ENCODE measurements at regions not wholly inside any gene's neighbourhood (a gene's known extent, or its start where the extent isn't known, plus 50 kb on each side); places are given as distances from the start of the nearest gene placed in this dataset.

DNA sequence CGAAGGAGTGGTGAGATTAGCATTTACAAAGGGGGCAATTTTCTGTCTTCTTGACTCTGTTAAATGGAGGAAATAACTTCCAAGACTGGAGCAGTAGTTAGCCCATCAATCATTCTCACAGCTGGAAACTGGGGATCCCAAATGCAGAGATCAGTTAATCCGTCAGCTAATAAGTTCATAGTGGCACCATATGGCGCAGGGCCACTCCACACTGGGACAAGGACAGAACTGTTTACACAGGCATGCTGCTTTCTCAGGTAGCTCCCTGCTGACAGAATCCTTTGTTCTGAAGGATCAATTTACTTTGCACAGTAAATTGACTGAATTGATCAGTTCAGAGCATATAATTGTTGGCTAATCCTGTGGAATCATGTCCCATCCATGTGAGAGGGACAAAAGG lies 395.7 kb downstream of the TMEM161B start:
- no peak for DNase-seq (ENCODE audit: low spot score)

DNA sequence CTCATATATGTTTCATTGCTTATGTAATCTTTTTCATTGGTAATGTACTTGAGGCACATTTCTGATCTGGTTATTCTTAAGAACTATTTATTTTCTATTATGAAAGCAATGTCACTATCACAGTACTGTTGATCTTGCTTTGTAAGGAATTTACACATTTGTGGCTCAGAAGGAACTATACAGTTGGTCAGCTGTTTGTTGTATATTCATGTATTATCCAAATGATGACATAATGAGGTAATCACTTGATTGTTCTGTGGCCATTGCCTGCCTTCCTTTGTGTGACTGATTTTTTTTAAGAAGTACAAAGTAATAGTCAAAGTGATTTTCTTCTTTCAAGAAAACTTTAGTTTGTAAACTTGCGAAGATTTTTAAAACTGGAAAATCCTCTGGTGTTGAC lies 399.9 kb downstream of the TMEM161B start:
- no peak for DNase-seq (ENCODE audit: low spot score)

DNA sequence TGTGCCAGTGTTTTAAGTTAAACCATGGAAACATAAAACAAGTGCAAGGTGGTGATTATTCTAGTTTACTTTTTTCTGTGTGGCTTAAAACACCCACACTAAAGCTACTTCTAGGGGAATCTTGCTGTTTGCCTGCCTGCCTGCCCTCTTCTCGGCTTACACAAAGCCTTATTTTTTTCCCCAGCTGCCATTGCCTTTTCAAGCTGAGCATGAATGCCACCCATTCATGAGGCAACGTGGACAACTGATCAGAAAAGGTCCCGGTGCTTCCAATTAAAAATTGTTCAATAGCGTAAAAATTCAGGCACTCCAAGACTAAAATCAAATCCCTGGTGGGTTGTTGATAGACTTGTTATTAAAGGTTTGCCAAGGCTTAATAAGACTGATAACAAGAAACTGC lies 401.4 kb downstream of the TMEM161B start:
- DNase-seq (ENCODE audit: low spot score): no peak

DNA sequence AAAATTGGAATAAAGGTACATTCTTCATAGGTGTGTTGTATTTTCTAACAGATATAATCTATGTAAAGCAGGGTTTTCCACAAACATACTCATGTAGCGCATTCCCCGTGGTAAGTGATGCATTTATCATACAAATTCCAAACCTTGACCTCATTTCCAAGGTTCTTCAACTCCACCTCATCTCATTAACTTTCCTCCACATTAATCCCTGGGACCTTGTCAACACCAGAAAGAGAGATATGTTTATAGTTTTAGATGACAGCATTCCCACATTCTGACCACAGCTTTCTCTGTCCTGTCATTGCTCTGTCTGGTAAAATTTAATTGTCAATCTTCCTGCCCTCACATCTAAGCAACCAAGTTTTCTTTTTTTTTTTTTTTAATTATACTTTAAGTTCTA lies 415.1 kb downstream of the TMEM161B start:
- no peak for DNase-seq (ENCODE audit: low spot score)

DNA sequence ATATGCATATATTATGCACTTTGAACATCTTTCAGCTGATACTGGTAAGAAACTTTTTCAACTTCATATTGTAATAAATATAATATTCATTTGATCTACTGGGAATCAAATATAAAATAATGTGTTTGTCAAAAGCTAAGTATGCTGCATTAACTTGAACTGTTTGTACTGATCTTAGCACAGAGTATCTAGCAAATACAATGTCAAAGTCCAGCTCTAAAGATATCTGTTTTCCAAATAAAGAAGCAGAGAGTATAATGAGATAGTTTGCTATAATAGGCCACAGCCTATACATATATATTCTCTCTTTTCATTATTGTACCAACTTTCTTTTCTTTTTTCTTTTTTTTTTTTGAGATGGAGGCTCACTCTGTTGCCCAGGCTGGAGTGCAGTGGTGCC lies 417.0 kb downstream of the TMEM161B start:
- DNase-seq (ENCODE audit: low spot score): no peak

DNA sequence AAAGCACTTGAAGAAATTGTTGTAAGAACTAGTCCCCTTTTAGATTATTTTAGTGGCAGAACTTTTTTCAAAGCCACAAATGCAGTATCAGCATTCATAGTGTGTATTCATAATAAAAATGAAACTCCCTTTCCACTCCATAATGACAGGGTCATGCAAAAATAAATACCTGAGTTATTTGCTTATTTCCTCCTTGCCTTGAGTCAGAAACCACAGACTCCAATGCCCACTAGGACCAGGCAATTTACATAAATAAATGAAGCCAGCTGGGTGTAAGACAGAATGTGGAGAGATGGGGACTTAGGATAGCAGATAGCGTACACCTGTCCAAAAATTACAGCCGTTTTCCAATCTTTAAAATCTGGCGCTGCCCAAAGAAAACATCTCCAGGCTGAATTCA lies 417.8 kb downstream of the TMEM161B start:
- DNase-seq (ENCODE audit: low spot score): no peak

DNA sequence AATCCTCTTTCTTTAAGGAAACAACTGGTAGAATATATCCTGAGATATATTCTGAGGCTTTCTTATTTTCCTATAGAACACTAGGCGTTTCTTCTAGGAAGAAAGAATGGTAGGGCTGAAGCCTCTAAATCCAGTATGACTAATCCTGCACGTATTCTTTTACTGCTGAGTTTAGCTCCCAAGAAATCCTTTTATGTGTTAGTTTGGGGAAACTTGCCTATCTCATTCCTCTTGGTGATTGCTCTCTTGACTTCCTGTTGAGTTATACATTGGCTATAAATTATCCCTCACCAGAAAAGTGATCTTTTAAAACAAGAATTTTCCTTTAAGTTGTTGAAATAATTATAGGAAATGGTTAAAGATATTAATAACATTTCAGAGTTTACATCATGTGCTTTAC lies 422.9 kb downstream of the TMEM161B start:
- no peak for DNase-seq (ENCODE audit: low spot score)

DNA sequence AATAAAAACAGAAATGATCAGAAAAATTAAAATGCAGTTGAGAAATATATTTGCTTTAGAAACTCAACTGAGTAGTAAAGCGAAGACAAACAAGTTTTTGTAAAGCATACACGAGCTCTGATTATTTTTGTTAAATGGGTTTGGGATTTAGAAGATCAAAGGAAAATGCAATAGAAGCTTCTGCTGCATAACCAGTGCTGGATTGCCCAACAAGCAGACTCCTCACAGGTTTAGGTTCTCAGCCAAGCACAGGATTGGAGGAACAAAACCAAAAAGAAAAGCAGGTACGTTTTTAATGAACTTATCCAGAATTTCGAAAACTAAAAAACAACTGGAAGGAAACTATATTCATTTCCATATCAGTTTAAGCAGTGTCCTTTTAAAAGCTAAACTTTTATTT lies 423.8 kb downstream of the TMEM161B start:
- no peak for DNase-seq (ENCODE audit: low spot score)

DNA sequence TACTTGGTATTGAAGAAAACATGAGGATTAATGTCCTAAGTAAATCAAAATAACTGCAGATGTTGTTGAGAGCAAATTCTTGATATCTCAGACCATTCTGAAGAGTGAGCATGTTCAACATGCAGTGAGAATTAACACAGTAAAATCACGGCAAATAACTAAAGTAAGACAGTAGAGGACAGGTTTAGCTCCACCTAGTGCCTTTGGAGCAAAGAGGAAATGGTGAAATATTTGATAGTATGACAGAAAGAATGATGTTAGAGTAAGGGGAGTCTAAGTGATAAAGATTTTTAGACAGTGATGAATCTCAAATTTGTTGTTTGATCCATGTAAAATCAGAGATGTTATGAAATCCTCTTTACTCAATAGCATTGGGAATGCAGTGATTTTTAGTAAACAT lies 424.2 kb downstream of the TMEM161B start:
- no peak for DNase-seq (ENCODE audit: low spot score)

DNA sequence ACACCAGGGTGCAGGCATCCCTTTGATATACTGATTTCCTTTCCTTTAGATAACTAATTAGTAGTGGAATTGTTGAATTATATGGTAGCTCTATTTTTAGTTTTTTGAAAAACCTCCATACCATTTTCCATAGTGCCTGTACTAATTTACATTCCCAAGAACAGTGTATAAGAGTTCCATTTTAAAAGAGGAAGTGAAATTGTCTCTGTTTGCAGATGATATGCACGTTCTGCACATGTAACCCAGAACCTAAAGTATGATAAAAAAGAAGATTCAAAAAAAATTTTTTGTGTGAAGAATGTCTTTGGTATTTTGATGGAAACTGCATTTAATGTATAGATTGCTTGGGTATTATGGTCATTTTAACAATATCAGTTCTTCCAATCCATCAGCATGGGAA lies 424.0 kb upstream of the CCNH start:
- DNase-seq (ENCODE audit: low spot score): no peak

DNA sequence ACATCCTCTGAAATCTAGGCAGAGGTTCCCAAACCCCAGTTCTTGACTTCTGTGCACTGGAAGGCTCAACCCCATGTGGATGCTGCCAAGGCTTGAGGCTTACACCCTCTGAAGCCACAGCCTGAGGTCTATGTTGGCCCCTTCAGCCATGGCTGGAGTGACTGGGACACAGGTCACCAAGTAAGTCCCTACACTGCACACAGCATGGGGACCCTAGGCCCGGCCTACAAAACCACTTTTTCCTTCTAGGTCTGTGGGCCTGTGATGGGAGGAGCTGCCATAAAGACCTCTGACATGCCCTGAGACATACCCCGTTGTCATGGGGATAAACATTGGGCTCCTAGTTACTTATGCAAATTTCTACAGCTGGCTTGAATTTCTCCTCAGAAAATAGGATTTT lies 418.8 kb upstream of the CCNH start:
- no peak for DNase-seq (ENCODE audit: low spot score)

DNA sequence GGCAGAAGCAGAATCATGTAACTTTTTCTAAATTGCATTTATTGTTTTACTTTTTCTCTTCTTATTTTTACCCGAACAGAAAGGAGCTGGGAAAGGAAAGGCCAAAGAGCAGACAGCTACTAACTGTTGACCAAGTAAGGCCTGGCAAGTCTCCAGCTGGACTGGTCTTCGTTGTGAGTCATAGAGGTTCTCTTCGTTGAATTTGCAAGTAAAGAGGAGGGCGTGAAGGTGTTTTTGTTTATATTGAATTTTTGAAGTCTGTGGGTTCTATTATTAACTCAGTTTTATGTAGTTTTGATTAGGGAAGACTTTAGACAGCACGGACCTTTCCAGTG lies 416.5 kb upstream of the CCNH start:
- DNase-seq (ENCODE audit: low spot score): no peak

DNA sequence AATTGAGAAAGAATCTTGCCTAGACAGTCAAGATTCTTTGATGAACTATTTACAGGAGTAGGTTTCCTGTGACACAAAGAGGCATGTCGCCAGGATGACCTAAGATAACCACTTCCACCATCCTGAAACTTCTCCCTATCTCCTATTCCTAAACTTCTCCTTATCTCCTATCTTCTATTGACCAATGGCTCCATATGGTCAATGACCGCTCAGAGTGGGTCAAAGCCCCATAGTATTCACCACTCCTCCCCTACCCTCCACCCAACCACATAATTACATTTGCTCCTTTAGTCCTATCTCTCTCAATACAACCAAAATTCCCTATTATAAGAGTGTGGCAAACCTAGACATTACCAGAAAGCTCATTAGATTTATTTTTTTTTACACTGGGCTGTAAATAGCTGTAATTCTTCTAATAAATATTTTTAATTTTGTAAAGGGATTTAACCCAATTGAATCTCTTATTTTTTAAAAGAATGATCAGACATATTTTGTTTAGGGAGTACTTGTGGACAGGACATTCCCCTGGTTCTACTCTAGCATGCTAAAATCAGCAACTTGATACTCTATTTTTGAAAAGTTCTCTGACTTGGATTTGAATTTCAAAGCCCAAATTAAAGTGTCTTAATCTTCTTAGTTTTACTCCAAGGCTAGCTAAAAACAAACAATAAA lies 416.0 kb upstream of the CCNH start:
- DNase-seq (ENCODE audit: low spot score): no peak

DNA sequence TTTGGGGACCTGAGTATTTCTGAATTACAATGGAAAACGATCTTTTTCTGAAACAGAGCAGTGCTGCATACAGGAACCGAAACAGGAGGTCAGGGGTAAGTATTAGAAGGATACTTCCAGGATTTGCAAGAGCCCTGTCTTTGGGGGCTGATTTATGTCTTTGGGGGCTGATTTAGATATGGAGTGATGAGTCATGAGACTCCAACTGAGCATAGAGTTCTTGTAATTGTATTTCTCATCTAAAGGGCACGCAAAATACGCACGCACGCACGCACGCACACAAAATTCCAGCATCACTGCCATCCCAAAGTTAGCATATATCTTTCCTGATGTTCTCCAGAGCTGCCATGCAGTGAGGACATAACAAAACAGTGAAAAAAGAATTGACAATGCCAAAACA lies 414.8 kb upstream of the CCNH start:
- DNase-seq (ENCODE audit: low spot score): no peak

DNA sequence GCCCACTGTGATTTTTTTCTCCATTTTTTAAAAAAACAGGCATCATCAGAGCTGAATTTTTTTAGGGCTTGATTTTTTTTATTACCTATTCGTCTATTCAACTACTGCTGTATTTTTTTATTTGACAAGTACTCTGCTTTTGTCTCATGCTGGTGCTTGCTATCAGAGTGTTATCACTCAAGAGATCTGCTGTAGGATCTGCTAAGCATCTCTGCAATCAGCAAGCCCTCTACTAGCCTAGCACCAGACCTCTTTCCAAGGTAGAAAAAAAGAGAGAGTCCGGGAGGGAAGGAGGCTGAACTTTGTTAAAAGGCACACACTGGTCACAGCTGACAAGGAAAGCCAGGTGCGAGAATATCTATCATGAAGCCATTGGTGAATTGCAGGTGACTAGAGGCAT lies 413.8 kb upstream of the CCNH start:
- DNase-seq (ENCODE audit: low spot score): no peak

DNA sequence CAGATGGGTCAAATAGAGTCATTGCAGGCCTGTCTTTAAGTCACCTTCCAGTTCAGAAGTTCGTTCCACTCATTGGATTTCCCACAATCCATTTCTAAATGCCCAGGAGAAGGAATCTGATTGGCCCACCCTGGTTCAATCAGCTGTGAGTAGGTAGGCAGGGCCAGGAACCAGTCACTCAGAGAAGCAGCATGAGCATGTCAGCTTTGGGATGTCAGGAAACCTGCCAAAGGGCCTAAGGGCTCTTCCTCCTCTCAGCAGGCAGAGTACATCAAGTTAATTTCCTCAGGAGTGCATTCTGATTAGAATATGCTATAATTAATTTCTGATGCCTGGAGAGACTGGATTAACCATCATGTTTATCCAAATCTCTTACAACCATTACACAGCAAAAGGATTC lies 412.9 kb upstream of the CCNH start:
- DNase-seq (ENCODE audit: low spot score): no peak

DNA sequence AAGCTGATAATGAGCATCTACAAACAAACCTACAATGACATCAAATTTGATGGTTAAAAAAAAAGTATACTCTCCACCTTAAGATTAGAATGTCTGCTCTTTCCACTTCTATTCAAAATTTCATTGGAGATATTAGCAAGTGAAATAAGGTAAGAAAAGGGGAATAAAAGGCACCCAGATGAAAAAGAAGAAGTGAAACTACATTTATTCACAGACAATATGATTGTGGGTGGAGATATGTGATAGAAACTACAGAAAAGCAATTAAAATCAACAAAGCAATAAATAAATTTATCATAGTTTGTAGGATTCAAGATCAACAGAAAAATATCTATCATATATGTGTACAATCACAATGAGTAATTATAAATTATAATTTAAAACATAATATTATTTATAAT lies 395.1 kb upstream of the CCNH start:
- DNase-seq (ENCODE audit: low spot score): no peak

DNA sequence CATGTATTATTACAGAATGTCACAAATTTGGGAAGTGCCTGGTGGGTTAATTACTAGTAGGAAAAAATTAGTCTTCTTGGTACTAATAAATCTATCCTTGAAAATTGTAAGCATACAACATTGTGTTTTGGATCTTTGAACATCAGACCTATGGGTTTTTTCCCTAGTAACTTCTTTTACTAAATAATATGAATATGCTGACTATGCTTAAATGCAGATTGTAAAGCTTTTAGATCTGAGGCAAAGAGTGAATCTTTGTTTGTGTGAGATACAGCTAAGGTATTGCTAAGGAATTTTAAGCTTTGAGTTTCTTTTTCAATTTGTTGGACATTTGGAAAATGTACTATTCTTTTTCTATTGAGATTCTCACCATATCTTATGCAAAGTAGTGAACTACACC lies 390.6 kb upstream of the CCNH start:
- no peak for DNase-seq (ENCODE audit: low spot score)

DNA sequence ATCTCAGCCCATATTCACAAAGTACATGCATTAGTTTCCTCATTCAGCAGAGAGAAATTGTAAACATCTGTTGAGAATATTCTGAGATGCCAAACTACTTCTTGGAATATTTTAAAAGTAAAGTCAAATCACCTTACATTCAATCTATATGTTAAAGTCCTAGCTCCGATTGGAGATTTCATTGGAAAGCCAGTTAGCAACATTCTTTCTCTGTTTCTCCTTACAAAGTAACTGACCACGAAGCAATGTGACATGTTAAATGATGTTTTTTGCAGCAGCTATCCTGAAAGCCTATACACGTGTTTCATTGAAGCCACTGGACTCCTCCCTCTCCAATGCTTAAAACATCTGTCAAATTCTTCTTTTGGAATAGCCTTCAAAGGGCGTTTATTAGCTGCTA lies 379.1 kb upstream of the CCNH start:
- DNase-seq (ENCODE audit: low spot score): no peak

DNA sequence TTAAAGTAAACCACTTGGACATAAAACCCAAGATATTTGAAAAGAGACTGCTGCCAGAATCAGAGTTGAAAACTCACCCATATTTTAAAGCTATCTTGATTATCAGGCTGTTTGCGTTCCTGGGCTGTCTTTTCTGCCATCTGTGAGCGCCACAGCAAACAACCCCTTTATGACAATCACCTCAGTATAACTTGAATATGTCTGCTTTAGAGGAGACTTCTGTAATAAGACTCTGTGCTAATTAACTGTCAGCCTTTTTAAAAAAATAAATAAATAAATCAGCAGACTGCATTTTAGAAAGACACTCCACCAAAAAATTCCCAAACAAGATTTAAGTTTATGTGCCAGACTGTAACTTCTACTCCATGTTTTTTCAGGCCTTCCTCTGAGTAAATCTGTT lies 375.7 kb upstream of the CCNH start:
- DNase-seq (ENCODE audit: low spot score): no peak

DNA sequence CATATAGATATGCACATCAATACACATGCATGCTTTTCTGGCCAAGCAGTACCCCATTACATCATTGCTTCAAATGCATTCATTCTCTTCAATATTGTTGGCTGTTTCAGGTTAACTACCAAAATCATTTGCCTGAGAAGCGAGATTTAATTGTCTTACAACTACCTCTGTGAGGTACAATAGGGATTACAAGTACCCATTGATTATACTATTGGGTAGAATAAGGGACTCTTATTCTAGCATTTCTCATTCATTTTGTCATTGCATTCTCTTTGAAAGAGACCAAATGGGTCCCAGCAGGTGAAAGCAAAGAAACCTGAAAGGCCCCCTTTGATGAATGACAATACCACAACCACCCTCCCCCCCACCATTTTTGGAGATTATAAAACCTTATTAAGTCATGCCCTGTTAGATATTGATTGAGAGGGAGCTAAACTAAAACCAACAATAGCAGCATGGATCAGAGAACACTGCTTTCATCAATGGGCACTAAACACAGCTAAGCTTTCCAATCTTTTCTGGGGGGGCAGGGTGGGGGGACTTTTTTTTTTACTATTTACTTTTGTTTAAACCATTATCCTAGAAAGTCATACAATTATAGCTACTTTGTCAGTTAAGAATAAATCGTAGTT lies 375.0 kb upstream of the CCNH start:
- DNase-seq (ENCODE audit: low spot score): no peak

DNA sequence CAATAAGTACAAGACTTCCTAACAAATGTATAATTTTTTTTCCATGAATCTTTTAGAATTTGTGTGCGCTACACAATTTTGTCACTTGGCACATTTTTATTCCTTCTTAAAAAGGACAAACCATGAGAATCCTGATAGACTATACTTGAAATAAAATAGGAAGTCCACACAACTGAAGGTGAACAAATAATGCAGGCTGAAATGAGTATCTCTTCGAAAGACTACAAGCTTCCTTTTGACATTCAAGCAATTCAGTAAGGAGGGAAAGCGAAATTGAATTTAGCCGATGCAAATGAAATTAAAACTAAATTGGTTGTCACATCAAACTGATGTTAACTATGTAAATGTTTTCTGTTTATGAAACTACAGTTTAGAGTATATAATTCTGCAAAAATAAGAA lies 374.4 kb upstream of the CCNH start:
- DNase-seq (ENCODE audit: low spot score): no peak

DNA sequence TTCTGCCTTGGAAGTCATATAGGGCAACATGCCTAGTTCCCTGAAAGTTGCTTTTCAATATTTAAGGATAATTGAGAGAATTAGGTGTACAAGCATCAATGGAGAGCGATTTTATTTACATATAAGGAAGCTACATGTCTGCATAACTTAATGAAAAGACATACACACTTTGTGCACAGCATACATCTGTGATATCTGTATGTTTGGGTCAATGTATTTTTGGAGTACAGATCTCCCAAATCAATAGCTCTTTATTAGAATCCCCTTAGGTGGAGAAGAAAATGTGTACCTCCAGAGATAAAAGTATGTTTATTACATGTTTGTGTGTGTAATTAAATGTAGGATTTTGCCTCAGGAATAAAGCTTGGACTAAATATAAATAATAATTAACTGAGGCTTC lies 373.7 kb upstream of the CCNH start:
- no peak for DNase-seq (ENCODE audit: low spot score)

DNA sequence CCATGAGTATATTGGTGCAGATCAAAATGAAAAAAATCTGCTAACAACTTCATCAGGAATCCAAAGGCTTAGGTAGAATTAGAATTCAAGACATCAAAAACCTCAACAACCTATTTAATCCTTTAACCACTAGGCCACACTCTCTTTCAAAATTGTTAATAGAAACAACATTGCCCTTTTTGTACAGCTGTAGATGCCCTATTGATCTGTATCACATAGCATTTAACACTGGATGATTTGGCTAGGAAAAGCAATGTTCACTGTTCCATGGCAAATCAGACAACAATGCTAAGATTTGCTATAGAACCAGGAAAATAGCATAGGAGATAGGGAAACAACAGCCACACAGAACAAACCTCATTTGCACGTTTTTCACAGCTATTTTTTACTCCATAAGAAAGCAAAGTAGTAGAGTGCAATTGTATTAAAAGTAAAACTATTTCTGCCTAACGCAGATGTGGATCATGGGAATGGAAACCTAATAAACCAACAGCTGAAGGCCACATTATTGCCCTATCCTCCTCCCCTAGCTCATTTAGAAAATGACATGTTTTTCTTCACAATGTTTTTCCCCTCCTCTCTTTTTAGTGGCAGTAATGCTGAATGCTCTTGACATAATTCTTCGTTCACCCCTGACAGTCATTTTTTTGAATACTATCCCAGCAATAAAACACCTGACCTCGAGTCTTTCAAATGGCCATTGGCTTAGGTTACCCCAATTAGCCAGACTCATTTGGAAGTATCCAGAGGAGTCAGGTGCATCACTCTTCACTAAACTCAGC lies 373.0 kb upstream of the CCNH start:
- no peak for DNase-seq (ENCODE audit: low spot score)

All from left forelimb (tissue), 1 donor.